H1 (cell line): ENCODE measurements at regions not wholly inside any gene's neighbourhood (a gene's known extent, or its start where the extent isn't known, plus 50 kb on each side); places are given as distances from the start of the nearest gene placed in this dataset.

ENCODE experiments used
- ATF3 ChIP-seq: IDR thresholded peaks from 2 replicates; pipeline ENCODE4 v1.6.1; 2011; ENCODE audit warnings: low read depth, mild to moderate bottlenecking, low read length; ENCODE audit not compliant: insufficient read depth
- CREB1 ChIP-seq: IDR thresholded peaks from 2 replicates; pipeline ENCODE4 v1.6.1; 2012; ENCODE audit warnings: inconsistent platforms
- EGR1 ChIP-seq: IDR thresholded peaks from 2 replicates; pipeline ENCODE4 v1.6.1; 2011; ENCODE audit warnings: low read depth, low read length, borderline replicate concordance
- EP300 ChIP-seq, 2 experiments: IDR thresholded peaks; 1 replicate in 1 of 2; 2 replicates in 1 of 2; pipeline ENCODE4 v1.6.1; 2011 to 2012; ENCODE audit warnings: low read depth in 2 of 2, low read length in 2 of 2, mild to moderate bottlenecking in 2 of 2, borderline replicate concordance in 1 of 2, inconsistent platforms in 1 of 2, moderate library complexity in 1 of 2
- EZH2 ChIP-seq: fragments of 200-600 bp; sonication (generic); IDR thresholded peaks from 2 replicates; pipeline ENCODE4 v1.7.1; 2012; ENCODE audit warnings: low read depth, mild to moderate bottlenecking, moderate library complexity, low read length, inconsistent platforms; ENCODE audit not compliant: severe bottlenecking
- HDAC6 ChIP-seq: IDR thresholded peaks from one replicate; pipeline ENCODE4 v1.7.1; 2012; ENCODE audit warnings: low read depth, mild to moderate bottlenecking, inconsistent platforms, low read length, moderate library complexity
- JUN ChIP-seq: IDR thresholded peaks from 2 replicates; pipeline ENCODE4 v1.6.1; 2011; ENCODE audit warnings: low read depth, mild to moderate bottlenecking, improper control_type of control experiment, low read length
- POLR2A ChIP-seq, 2 experiments: IDR thresholded peaks; 1 replicate in 1 of 2; 2 replicates in 1 of 2; pipeline ENCODE4 v1.6.1; 2011; ENCODE audit warnings: low read depth in 2 of 2, low read length in 2 of 2, mild to moderate bottlenecking in 2 of 2; ENCODE audit errors: control extremely low read depth in 1 of 2
- RBBP5 ChIP-seq: IDR thresholded peaks from 2 replicates; pipeline ENCODE4 v1.7.1; 2012; ENCODE audit warnings: low read depth, mild to moderate bottlenecking, inconsistent platforms, low read length, moderate library complexity, borderline replicate concordance
- TAF1 ChIP-seq: IDR thresholded peaks from 2 replicates; pipeline ENCODE4 v1.6.1; 2011; ENCODE audit warnings: mild to moderate bottlenecking, low read depth, low read length
- TBP ChIP-seq: IDR thresholded peaks from 2 replicates; pipeline ENCODE4 v1.6.1; 2011; ENCODE audit warnings: low read depth, low read length, improper control_type of control experiment
- TEAD4 ChIP-seq: IDR thresholded peaks from 2 replicates; pipeline ENCODE4 v1.6.1; 2012; ENCODE audit warnings: low read depth, low read length, inconsistent platforms, mixed read lengths
- TF ChIP-seq, protein P1 (sequence below), 3 experiments: IDR thresholded peaks; 1 replicate in 2 of 3; 2 replicates in 1 of 3; pipeline versions ENCODE4 v1.5.1 to v1.6.1; 2011; ENCODE audit warnings: low read length in 3 of 3, mild to moderate bottlenecking in 3 of 3, inconsistent platforms in 2 of 3, low read depth in 1 of 3, moderate library complexity in 1 of 3; ENCODE audit not compliant: insufficient read depth in 1 of 3; ENCODE audit errors: control extremely low read depth in 1 of 3
- TF ChIP-seq, protein P2 (sequence below): IDR thresholded peaks from 2 replicates; pipeline ENCODE4 v1.6.1; 2012; ENCODE audit warnings: inconsistent platforms

DNA sequence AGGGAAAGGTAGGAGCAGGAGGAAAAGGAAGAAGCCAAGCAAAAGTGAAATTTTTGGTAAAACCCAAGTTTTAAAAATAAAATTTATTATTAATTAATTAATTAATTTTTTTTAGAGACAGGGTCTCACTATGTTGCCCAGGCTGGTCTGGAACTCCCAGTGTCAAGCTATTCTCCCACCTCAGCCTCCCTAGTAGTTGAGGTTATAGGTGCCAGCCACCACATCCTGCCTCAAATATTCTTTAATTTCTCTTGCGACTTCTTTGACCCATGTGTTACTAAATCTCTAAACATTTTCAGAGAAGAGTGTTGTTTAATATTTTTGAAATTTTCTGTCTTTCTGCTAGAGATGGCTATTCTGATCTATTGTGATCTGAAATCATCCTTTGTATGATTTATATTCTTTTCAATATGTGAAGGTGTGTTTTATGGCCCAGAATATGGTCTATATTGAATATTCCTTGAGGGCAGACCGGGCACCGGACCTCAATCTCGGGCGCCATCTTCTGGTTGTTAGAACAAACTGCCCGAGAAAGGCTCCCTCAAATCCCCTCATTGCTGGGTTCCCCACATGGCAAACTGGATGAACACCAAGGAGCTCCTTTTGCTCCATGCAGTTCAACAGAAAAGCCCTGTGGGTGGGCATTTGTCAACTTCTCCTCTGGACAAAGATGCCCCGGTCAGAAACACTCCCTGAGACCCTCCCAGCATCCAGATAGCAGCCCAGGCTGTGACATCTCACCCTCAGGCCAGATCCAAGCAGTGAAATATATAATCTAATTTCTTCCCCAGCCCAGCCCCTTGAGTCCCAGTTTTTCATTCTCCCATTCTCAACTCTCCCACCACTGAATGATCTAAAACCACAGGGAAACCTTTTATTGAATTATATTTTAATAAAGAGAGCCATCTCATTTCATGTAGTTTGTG is 110.5 kb downstream of the ASCL4 start:
- TF ChIP-seq, protein P1, sequence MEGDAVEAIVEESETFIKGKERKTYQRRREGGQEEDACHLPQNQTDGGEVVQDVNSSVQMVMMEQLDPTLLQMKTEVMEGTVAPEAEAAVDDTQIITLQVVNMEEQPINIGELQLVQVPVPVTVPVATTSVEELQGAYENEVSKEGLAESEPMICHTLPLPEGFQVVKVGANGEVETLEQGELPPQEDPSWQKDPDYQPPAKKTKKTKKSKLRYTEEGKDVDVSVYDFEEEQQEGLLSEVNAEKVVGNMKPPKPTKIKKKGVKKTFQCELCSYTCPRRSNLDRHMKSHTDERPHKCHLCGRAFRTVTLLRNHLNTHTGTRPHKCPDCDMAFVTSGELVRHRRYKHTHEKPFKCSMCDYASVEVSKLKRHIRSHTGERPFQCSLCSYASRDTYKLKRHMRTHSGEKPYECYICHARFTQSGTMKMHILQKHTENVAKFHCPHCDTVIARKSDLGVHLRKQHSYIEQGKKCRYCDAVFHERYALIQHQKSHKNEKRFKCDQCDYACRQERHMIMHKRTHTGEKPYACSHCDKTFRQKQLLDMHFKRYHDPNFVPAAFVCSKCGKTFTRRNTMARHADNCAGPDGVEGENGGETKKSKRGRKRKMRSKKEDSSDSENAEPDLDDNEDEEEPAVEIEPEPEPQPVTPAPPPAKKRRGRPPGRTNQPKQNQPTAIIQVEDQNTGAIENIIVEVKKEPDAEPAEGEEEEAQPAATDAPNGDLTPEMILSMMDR (IDR thresholded peaks at IDR 0.05; ENCODE audit: control extremely low read depth in 1 of 3, insufficient read depth in 1 of 3, low read depth in 1 of 3, low read length in 3 of 3): peak; percentile 65 to 80 (median 75)
- no peak for TF ChIP-seq POLR2A (IDR thresholded peaks at IDR 0.05; ENCODE audit: control extremely low read depth in 1 of 2, low read depth in 2 of 2, low read length in 2 of 2)
- no peak for TF ChIP-seq RBBP5
- no peak for TF ChIP-seq TAF1
- TF ChIP-seq HDAC6: no peak
- TF ChIP-seq EGR1: no peak
- no peak for TF ChIP-seq TBP
- no peak for TF ChIP-seq CREB1
- no peak for TF ChIP-seq EP300 (IDR thresholded peaks at IDR 0.05; ENCODE audit: borderline replicate concordance in 1 of 2, low read depth in 2 of 2, low read length in 2 of 2)
- no peak for TF ChIP-seq JUN
- TF ChIP-seq, protein P2, sequence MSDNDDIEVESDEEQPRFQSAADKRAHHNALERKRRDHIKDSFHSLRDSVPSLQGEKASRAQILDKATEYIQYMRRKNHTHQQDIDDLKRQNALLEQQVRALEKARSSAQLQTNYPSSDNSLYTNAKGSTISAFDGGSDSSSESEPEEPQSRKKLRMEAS: no peak
- no peak for TF ChIP-seq TEAD4
- no peak for TF ChIP-seq ATF3
- TF ChIP-seq EZH2: no peak
